Activated CD4-positive, alpha-beta T cell treated with anti-CD3 and anti-CD28 coated beads, Interleukin-2, amount 10 ng/mL, durations not matched to agents 24 days and 14 days (primary cell): ENCODE measurements at regions not wholly inside any gene's neighbourhood (a gene's known extent, or its start where the extent isn't known, plus 50 kb on each side); places are given as distances from the start of the nearest gene placed in this dataset.

ENCODE experiments used
- DNase-seq: peaks from one replicate; pipeline ENCODE4 v3.0.0; 2022
- H3K27ac Mint-ChIP-seq: one replicate; pipeline ENCODE4 v1.8.0; 2022; ENCODE audit warnings: mild to moderate bottlenecking, mixed read lengths
- H3K27me3 Mint-ChIP-seq: one replicate; pipeline ENCODE4 v1.8.0; 2022; ENCODE audit warnings: mixed read lengths
- H3K36me3 Mint-ChIP-seq: one replicate; pipeline ENCODE4 v1.8.0; 2022; ENCODE audit warnings: low read depth, mild to moderate bottlenecking, mixed read lengths
- H3K4me1 Mint-ChIP-seq: one replicate; pipeline ENCODE4 v1.8.0; 2021; ENCODE audit warnings: mixed read lengths
- H3K4me3 Mint-ChIP-seq: one replicate; pipeline ENCODE4 v1.8.0; 2022; ENCODE audit warnings: mild to moderate bottlenecking, moderate library complexity, mixed read lengths
- H3K9me3 Mint-ChIP-seq: one replicate; pipeline ENCODE4 v1.8.0; 2021; ENCODE audit warnings: mixed read lengths
- intact Hi-C: fragments of 100-400 bp; cut with micrococcal nuclease; formaldehyde crosslinking; loops from one replicate; pipeline ENCODE4 v1.15.1; 2023

DNA sequence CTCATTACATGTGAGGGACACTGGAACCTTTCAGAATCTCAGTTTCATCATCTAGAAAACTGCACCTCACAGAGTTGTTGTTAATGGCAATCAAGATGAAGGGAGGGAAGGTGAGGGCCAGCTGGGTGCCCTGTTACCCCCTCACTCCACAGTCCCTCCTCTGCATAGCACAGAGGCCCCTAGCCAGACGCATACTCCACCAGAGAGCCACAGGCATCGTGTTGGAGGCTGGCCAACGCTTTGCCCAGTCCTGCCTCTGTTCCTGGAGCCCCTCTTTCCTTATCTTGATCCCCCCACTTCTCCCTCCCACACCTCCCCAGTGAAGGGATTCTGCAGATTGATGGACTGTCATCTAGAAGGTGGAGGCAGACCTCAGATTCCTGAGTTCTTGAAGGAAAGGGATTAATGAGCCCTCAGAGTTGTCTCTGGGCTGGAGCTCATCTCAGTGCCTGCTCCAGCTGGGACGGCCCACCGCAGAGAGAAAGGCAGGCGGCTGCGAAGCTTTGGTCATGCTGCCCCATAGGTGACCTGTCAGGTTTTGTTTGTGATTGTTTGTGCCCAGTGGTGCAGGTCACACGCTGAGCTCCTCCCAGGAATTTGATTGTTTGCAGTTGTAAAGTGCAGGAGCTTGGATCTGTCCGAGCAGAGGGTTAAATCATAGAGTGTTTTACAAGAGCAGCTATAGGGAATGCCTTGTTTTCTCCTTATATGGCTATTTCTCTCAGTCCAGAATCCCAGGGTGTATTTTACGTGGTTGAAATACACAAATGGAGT, 487.3 kb downstream of the CCDC171 start:
- intact Hi-C loops, result loop anchor here (10.0 kb wide), 1 partner anchor 85 kb away; no protein-coding TSS in a partner anchor
- Mint-ChIP-seq H3K27me3 (peaks cover 3% of the 10 kb centered on the region), H3K9me3 (no peaks in the 10 kb centered on the region), H3K4me3 (no peak overlapping the region), H3K4me1 (peaks cover 4% of the 10 kb centered on the region), H3K36me3 (no peaks in the 10 kb centered on the region), H3K27ac (no peak overlapping the region)
- DNase-seq, result no peak

DNA sequence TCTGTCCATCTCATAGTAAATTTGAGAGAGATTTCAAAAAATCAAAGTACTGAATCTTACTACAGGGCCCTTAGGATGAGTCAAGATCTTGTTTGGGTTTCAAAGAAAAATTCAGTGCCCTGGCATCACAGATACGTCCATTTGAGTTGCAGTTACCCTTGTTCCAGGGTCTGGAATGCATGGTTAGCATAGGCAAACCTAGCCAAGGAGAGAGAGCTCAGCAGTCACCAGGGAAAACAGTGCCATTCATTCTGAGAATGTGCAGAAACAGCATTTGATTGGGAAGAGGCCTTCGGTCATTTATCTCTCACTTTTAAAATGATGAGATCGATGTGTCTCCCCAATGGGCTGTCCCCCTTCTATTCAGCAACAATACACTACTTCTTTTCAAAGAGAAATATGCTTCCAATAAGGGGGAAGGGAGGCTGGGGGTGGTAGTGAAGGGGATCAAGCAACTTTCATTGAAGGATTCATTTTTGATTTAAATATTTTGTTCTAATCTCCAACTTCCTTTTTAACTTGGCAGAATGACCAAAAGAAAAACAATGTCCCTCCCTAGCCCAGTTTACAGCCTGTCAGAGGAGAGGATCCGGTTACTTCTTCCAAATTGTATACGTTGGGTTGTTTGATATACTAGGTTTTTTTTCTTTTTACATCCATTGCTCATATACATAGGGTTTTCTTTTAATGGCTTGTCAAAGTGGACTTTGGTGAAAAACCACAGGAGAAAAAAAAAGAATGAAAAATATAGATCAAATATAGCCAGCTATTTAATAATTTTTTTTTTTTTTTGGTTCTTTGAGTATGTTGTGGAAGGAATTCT, 491.1 kb downstream of the CCDC171 start:
- Mint-ChIP-seq H3K4me3 (no peak overlapping the region), H3K9me3 (no peaks in the 10 kb centered on the region)
- intact Hi-C loops, result no loop called here

DNA sequence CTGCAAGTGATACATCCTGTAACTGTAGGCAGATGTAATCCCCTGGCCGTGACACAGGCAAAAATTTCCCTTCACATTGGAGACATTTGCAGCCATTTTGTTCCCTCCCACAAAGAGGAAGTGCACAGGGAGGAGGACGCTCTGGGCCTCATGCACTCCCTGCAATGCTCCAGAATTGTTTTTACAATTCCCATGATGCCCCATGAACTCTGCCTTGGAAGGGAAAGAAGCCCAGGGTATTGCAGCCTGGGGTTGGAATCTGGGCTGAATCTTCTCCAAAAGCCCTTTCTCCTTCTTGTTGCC, 491.7 kb downstream of the CCDC171 start:
- no peaks in the 10 kb centered on the region for H3K9me3 Mint-ChIP-seq
- H3K36me3 Mint-ChIP-seq, result no peaks in the 10 kb centered on the region
- intact Hi-C loops, result no loop called here
- H3K27ac Mint-ChIP-seq, result no peak overlapping the region
- H3K4me3 Mint-ChIP-seq, result no peak overlapping the region
- peaks cover 3% of the 10 kb centered on the region for H3K27me3 Mint-ChIP-seq
- DNase-seq, result no peak
- peaks cover 3% of the 10 kb centered on the region for H3K4me1 Mint-ChIP-seq

More for the DNA sequence above, 491.1 kb downstream of the CCDC171 start:
- Mint-ChIP-seq H3K36me3 (no peaks in the 10 kb centered on the region), H3K27me3 (peaks cover 3% of the 10 kb centered on the region), H3K27ac (no peak overlapping the region), H3K4me1 (peaks cover 4% of the 10 kb centered on the region)
- DNase-seq, result no peak

DNA sequence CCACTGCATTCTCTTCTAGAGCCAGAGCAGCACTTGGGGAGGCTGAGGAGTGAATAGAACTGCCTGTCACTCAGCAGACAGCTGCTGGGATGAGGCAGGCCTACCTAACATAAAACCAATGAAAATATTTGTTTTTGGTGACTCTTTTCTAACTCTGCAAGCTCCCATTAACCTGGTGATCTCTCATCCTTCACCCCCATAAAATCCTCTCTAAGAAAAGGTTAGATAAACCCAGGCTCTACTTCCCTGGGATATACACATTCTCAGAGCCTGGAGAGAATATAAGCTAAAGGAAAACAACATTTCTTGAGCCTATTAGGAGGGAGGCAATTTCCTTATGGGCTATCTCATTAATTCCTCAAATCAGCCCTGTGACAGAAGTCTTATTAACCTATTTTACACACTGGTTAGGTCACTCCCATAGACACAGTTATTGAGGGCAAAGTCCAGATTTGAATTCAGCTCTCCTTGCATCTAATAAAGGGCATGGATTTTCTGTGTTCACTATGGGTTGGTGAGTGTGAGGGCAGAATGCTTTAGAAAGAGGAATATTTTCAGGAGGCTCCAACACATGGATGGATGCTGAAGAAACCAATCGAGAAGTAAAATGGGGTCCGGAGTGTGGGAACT, 492.9 kb downstream of the CCDC171 start:
- H3K36me3 Mint-ChIP-seq, result no peaks in the 10 kb centered on the region
- no peak overlapping the region for H3K27ac Mint-ChIP-seq
- intact Hi-C loops, result no loop called here
- no peak for DNase-seq
- no peaks in the 10 kb centered on the region for H3K9me3 Mint-ChIP-seq
- H3K27me3 Mint-ChIP-seq, result peaks cover 3% of the 10 kb centered on the region
- H3K4me3 Mint-ChIP-seq, result no peak overlapping the region
- no peaks in the 10 kb centered on the region for H3K4me1 Mint-ChIP-seq

DNA sequence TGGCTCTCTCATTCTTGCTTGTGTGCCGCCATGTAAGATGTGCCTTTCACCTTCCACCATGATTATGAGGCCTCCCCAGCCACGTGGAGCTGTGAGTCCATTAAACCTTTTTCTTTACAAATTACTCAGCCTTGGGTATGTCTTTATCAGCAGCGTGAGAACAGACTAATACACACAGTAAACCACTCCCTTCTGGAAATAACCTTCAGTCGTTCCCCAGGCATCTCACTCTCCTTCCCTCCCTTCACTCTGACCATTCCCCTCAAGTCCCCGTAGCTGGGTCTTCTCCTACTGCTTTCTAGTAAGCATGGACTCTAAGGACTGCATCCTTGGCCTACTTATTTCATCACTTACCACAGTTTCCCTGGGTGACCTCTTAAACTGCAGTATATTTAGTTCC, 493.9 kb downstream of the CCDC171 start:
- Mint-ChIP-seq H3K27ac (no peak overlapping the region), H3K36me3 (no peaks in the 10 kb centered on the region), H3K27me3 (no peaks in the 10 kb centered on the region), H3K9me3 (no peaks in the 10 kb centered on the region), H3K4me3 (no peak overlapping the region), H3K4me1 (no peaks in the 10 kb centered on the region)
- intact Hi-C loops, result no loop called here
- DNase-seq, result no peak

DNA sequence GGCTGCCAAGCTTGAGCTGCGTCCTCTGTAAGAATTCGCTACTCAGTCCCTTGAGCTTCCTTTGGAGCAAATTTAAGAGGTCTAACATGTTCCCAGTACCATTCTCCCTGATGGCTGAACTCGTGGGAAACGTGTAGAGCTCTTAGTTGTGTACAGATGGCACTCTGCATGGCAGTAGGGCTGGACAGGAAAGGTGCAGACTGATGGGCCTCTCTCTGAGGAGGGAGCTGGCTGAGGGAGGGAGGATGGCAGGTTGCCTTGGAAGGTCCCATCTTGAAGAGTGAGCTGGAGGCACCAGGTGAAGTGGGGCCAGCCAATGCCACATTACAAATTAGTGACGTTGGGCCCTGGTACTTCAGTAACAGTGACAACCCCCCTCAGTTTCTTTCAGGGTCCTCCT, 495.3 kb downstream of the CCDC171 start:
- no peaks in the 10 kb centered on the region for H3K4me1 Mint-ChIP-seq
- no peaks in the 10 kb centered on the region for H3K36me3 Mint-ChIP-seq
- H3K4me3 Mint-ChIP-seq, result no peak overlapping the region
- intact Hi-C loops, result no loop called here
- H3K27ac Mint-ChIP-seq, result no peak overlapping the region
- H3K27me3 Mint-ChIP-seq, result no peaks in the 10 kb centered on the region
- H3K9me3 Mint-ChIP-seq, result no peaks in the 10 kb centered on the region
- no peak for DNase-seq

DNA sequence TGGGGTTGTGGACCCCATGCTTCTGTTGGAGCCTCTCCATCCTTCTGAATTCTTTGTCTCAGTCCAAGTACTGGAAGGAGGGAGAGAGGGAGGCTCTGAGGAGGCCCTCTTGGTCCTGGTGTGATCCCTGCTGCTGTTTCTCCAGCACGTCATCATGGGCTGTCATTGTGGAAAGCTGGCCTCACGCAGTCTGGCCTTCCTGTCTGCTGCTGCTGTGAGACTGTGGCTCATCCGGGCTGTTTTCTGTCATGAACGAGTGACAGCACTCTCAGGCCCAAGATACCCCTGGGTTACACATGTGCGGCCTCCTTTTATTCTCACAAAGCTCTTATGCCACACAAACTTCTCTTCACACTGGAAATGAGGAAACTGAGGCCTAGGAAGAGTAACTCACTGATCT, 499.3 kb downstream of the CCDC171 start:
- DNase-seq, result no peak
- no peaks in the 10 kb centered on the region for H3K4me1 Mint-ChIP-seq
- H3K27me3 Mint-ChIP-seq, result peaks cover 6% of the 10 kb centered on the region
- no peaks in the 10 kb centered on the region for H3K9me3 Mint-ChIP-seq
- no peak overlapping the region for H3K27ac Mint-ChIP-seq
- intact Hi-C loops, result no loop called here
- no peak overlapping the region for H3K4me3 Mint-ChIP-seq
- no peaks in the 10 kb centered on the region for H3K36me3 Mint-ChIP-seq

DNA sequence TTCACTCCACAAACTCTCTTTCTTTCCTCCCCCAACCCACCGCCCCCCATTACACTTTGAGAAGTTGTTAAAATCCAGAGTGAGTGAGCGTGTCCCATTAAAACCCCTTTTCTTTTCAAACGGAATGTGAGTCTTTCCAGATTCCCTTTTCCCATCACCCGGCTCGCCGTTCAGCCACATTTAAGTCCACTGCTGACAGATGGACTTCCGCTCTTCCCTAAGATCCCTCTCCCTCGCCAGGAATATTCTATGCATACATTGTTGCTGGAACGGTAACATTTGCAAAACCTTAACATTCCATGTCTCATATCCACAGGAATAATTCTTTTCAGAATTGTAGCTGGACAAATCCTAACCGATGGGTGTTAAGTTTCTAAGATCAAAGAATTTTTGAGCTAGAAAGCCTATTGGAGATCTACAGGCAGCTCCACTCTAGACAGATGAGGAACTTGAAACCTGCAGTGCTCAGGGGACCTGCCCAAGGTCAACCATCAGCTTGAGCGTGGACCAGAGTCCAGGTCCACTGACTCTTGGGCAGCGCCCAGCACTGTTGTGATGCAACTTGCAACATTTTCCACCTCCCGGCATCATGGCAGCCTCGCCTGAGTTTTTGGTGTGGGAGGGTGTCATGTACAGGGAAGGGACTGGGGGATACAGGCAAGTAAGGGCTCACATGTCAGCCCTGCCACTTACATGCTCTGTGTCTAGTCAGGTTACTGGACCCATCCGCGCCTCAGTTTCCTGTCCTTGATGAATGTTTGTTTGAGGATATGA, 500.1 kb downstream of the CCDC171 start:
- Mint-ChIP-seq H3K4me3 (no peak overlapping the region), H3K9me3 (no peaks in the 10 kb centered on the region), H3K36me3 (no peaks in the 10 kb centered on the region), H3K4me1 (peaks cover 5% of the 10 kb centered on the region), H3K27ac (no peak overlapping the region), H3K27me3 (peaks cover 6% of the 10 kb centered on the region)
- intact Hi-C loops, result no loop called here
- no peak for DNase-seq

DNA sequence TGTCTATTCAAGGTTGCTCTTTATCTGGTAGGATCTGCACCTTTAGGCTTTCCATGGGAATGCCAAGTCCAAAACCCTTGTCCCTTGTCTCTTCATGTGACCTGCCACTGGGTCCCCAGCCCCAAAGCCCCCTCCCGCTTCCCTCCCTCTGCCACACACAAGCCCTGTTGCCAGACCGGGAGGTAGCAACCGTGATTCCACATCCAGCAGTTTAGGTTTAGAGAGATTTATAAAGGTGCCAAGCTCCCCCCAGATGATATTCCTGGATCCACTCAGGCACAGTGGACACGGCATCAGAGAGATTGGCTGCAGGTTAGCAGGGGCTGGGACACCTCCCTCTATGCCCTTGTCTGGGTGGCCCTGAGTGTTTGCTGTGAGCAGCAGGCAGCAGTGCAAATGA, 504.7 kb downstream of the CCDC171 start:
- intact Hi-C loops, result no loop called here
- H3K9me3 Mint-ChIP-seq, result no peaks in the 10 kb centered on the region
- no peak overlapping the region for H3K4me3 Mint-ChIP-seq
- no peaks in the 10 kb centered on the region for H3K36me3 Mint-ChIP-seq
- H3K27me3 Mint-ChIP-seq, result peaks cover 6% of the 10 kb centered on the region
- DNase-seq, result no peak
- peaks cover 14% of the 10 kb centered on the region for H3K4me1 Mint-ChIP-seq
- no peak overlapping the region for H3K27ac Mint-ChIP-seq

DNA sequence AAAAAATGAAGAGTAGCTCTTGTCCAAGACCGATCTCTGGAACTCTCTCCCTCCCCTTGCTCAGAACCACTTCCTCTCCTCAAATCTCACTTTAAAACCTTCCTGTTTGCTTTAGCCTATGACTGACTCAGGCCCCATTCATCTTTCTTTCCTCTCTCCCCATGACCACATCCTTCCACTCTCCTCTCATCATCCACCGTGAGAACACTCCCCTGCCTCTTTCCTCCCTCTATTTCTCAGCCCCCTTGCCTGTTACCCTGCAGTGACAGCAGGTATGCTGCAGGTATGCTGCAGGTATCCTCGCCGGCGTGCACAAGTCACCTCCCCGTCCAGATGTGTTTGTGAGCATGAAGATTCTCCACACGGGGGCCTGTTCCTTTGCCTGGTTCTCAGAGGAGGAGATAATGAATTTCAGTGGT, 505.3 kb downstream of the CCDC171 start:
- DNase-seq, result peak; percentile 61
- intact Hi-C loops, result no loop called here
- Mint-ChIP-seq H3K4me1 (peaks cover 14% of the 10 kb centered on the region), H3K9me3 (no peaks in the 10 kb centered on the region), H3K4me3 (peak overlapping the region; percentile 46), H3K27me3 (peaks cover 6% of the 10 kb centered on the region), H3K27ac (peak overlapping the region; percentile 63), H3K36me3 (no peaks in the 10 kb centered on the region)

DNA sequence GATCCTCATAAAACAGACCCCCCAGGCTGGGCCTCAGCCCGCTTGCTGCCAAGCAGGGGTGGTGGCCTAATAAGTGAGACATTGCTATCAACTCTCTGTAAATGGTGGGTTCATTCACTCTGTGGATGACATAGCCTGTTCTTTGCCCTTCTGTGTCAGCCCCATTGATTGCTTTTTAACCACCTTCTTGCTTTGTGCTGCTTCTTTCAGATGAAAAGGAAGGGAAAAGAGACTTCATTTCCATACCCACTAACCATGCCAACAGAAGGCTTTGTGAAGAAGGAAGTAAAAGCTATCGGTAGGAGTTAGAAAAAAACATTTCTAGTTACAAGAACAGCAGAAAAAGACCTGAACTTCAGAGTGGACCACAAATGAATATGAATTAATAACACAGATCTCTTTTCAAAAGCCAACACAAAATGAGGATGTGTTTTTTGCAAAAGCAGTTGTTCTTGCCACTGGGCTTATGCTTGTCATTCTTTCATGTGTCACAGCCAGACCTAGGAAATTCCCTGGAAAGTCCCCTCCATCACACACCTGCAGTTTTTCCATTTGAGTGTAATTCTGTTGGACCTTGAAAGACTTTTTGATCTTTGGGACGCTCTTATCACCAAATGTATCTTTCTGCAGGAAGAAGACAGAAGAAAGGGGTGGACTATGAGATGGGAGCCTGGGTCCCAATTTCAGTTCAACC, 507.7 kb downstream of the CCDC171 start:
- no peaks in the 10 kb centered on the region for H3K9me3 Mint-ChIP-seq
- no peaks in the 10 kb centered on the region for H3K27me3 Mint-ChIP-seq
- no peaks in the 10 kb centered on the region for H3K36me3 Mint-ChIP-seq
- no peak for DNase-seq
- no peak overlapping the region for H3K4me3 Mint-ChIP-seq
- peak overlapping the region; percentile 59 for H3K27ac Mint-ChIP-seq
- intact Hi-C loops, result no loop called here
- H3K4me1 Mint-ChIP-seq, result peaks cover 14% of the 10 kb centered on the region

DNA sequence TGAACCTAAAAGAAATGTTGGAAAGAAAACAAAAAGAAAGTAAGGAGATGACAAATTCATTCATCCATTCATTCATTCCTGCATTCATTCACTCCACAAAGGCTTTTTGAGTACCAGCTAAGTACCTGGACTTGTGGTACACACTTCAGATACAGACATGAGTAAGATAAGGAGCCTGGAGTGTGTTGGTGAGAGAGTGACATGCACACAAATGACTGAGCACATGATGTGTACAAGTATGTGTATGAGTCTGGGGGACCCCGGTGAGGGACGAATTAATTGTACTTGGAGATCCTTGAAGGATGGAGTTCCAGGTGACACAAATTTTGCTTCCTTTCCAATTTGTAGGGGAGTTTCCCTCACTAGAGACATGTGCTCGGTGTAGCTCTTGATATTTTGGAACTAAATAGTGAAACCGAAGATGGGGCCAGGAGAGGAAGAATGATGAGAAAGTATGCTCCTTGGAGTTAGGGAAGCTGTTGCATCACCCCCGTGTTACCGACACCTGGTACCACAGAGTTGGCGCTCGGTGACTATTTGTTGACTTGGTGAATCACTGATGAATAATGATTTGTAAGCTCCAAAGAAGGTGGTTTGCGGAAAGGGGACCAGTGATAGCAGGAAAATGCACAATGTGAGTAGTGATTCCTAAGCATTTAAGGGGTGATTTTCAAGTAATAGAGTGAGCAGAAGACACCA, 509.8 kb downstream of the CCDC171 start:
- Mint-ChIP-seq H3K27ac (no peak overlapping the region), H3K27me3 (no peaks in the 10 kb centered on the region), H3K4me3 (no peak overlapping the region), H3K9me3 (no peaks in the 10 kb centered on the region), H3K36me3 (no peaks in the 10 kb centered on the region), H3K4me1 (peaks cover 12% of the 10 kb centered on the region)
- intact Hi-C loops, result no loop called here
- no peak for DNase-seq

DNA sequence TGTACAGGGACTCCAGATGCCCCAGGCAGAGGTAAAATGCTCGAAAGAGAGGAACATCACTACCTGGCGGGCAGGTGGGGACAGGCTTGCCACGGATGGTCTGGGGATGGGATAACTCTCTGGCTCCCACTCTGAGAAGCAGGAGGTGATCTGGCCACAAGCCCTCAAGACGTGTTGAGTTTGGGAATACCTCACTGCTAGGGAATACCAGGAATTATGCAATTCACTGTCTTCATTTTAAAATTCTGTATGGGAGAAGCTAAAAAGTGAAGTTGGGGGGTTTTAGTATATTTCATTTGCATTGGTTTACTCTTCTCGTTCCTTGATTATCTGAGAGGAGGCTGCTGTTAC, 510.4 kb downstream of the CCDC171 start:
- Mint-ChIP-seq H3K27ac (no peak overlapping the region), H3K4me1 (peaks cover 7% of the 10 kb centered on the region), H3K9me3 (no peaks in the 10 kb centered on the region), H3K27me3 (no peaks in the 10 kb centered on the region), H3K4me3 (no peak overlapping the region), H3K36me3 (no peaks in the 10 kb centered on the region)
- no peak for DNase-seq
- intact Hi-C loops, result no loop called here
